ENCODE measurements at regions not wholly inside any gene's neighbourhood (a gene's known extent, or its start where the extent isn't known, plus 50 kb on each side); places are given as distances from the start of the nearest gene placed in this dataset.
A peak's percentile ranks its signal among the peaks of the same experiment; 100 is the strongest.
"Not testable (repeated sequence)": the region's sequence is repeated elsewhere in the genome, so short reads cannot be mapped to it uniquely, and the experiment has no call there.

DNA sequence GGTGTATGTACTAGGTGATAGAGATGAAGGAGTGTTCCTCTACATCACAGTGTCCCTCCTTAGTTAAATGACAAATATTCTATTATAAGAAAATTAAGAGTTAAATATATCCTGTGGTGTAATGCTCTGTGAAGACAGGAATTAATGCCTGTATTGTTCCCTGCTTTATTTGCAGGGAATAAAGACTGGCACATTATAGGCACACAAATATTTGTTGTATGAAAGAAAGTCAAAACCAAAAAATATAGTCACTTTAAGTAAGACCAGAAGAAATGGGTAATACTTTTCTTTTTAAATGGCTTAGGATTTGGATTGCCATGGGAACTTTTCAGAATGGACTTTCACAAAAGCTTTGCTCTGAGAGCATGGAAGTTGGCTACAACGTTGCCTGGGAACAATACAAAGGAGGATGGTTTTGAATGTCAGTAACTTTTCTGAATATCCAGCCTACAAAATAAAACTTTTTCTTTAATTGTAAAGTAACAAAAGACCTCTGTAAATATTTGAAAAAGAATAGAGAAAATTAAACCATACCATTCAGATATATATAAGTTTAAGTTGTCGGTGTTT lies 158.0 kb upstream of the P2RY1 start:
- no CpG with 5 or more reads among the region's 2 CpGs for whole genome bisulfite sequencing (ENCODE audit: insufficient coverage)
- peaks cover 4 to 9% (median 5%) of the 10 kb centered on the region in 4 experiments for H3K4me1 ChIP-seq (ENCODE audit: control extremely low read depth in 1 of 4, control insufficient read depth in 4 of 4, insufficient read depth in 4 of 4, low read length in 3 of 4)
- ChIA-PET POLR2A (no interaction called here), CTCF (interaction anchor here (0.8 kb wide), 2 partner anchors 8 to 11 kb away, joined by 4 read pairs; no protein-coding TSS in a partner anchor)
- no peak overlapping the region for H3K27ac ChIP-seq (ENCODE audit: insufficient read depth in 1 of 2, low read depth in 1 of 2, low read length in 2 of 2, poor library complexity in 1 of 2, severe bottlenecking in 2 of 2)
- no peaks in the 10 kb centered on the region for H3K9me3 ChIP-seq (ENCODE audit: control extremely low read depth in 1 of 5, control insufficient read depth in 4 of 5, insufficient read depth in 2 of 5, low read depth in 1 of 5, low read length in 4 of 5)
- no peak overlapping the region for H3K4me3 ChIP-seq (ENCODE audit: control insufficient read depth in 1 of 7, extremely low read depth in 1 of 7, insufficient read depth in 4 of 7, low read depth in 2 of 7, low read length in 6 of 7)
- H3K36me3 ChIP-seq (ENCODE audit: control insufficient read depth in 4 of 4, insufficient read depth in 4 of 4, low read length in 3 of 4): no peaks in the 10 kb centered on the region
- H3K27me3 ChIP-seq (replicated peaks in 2 of 5; ENCODE audit: control insufficient read depth in 4 of 5, insufficient read depth in 5 of 5, low read length in 4 of 5): no peaks in the 10 kb centered on the region
- no peak for DNase-seq

- POLR2A ChIA-PET: no interaction called here
- H3K36me3 ChIP-seq (ENCODE audit: control insufficient read depth in 4 of 4, insufficient read depth in 4 of 4, low read length in 3 of 4): no peaks in the 10 kb centered on the region
- no peak for DNase-seq
- H3K9me3 ChIP-seq (ENCODE audit: control extremely low read depth in 1 of 5, control insufficient read depth in 4 of 5, insufficient read depth in 2 of 5, low read depth in 1 of 5, low read length in 4 of 5): no peaks in the 10 kb centered on the region
- CTCF ChIA-PET: no interaction called here
- H3K4me1 ChIP-seq (ENCODE audit: control extremely low read depth in 1 of 4, control insufficient read depth in 4 of 4, insufficient read depth in 4 of 4, low read length in 3 of 4): peaks cover 0 to 5% (median 0%) of the 10 kb centered on the region in 4 experiments
- 100% methylated on average over 2 of the region's 2 CpGs for WGBS (ENCODE audit: insufficient coverage)
- H3K27ac ChIP-seq (ENCODE audit: insufficient read depth in 1 of 2, low read depth in 1 of 2, low read length in 2 of 2, poor library complexity in 1 of 2, severe bottlenecking in 2 of 2): no peak overlapping the region
- no peak overlapping the region for H3K4me3 ChIP-seq (ENCODE audit: control insufficient read depth in 1 of 7, extremely low read depth in 1 of 7, insufficient read depth in 4 of 7, low read depth in 2 of 7, low read length in 6 of 7)
- no peaks in the 10 kb centered on the region for H3K27me3 ChIP-seq (replicated peaks in 2 of 5; ENCODE audit: control insufficient read depth in 4 of 5, insufficient read depth in 5 of 5, low read length in 4 of 5)
These were observed 157.4 kb upstream of the P2RY1 start for GRCh38 chr3:152677491-152677890.

GRCh38 chr3:152682477-152682876 lies 152.5 kb upstream of the P2RY1 start:
- peak in 1 of 3 donors; percentile 15 for DNase-seq
- POLR2A ChIA-PET: no interaction called here
- no peak overlapping the region for H3K27ac ChIP-seq (ENCODE audit: insufficient read depth in 1 of 2, low read depth in 1 of 2, low read length in 2 of 2, poor library complexity in 1 of 2, severe bottlenecking in 2 of 2)
- no peaks in the 10 kb centered on the region for H3K36me3 ChIP-seq (ENCODE audit: control insufficient read depth in 4 of 4, insufficient read depth in 4 of 4, low read length in 3 of 4)
- H3K4me3 ChIP-seq (ENCODE audit: control insufficient read depth in 1 of 7, extremely low read depth in 1 of 7, insufficient read depth in 4 of 7, low read depth in 2 of 7, low read length in 6 of 7): no peak overlapping the region
- peaks cover 0 to 12% (median 0%) of the 10 kb centered on the region in 5 experiments for H3K9me3 ChIP-seq (ENCODE audit: control extremely low read depth in 1 of 5, control insufficient read depth in 4 of 5, insufficient read depth in 2 of 5, low read depth in 1 of 5, low read length in 4 of 5)
- peaks cover 0 to 6% (median 0%) of the 10 kb centered on the region in 4 experiments for H3K4me1 ChIP-seq (ENCODE audit: control extremely low read depth in 1 of 4, control insufficient read depth in 4 of 4, insufficient read depth in 4 of 4, low read length in 3 of 4)
- no peaks in the 10 kb centered on the region for H3K27me3 ChIP-seq (replicated peaks in 2 of 5; ENCODE audit: control insufficient read depth in 4 of 5, insufficient read depth in 5 of 5, low read length in 4 of 5)
- CTCF ChIA-PET: no interaction called here

- 99% methylated on average over 9 of the region's 9 CpGs for WGBS (ENCODE audit: insufficient coverage)
- H3K27ac ChIP-seq (ENCODE audit: insufficient read depth in 1 of 2, low read depth in 1 of 2, low read length in 2 of 2, poor library complexity in 1 of 2, severe bottlenecking in 2 of 2): no peak overlapping the region
- CTCF ChIA-PET: interaction anchor here (1.6 kb wide), 1 partner anchor 18 kb away, joined by 5 read pairs; no protein-coding TSS in a partner anchor
- no peak overlapping the region for H3K4me3 ChIP-seq (ENCODE audit: control insufficient read depth in 1 of 7, extremely low read depth in 1 of 7, insufficient read depth in 4 of 7, low read depth in 2 of 7, low read length in 6 of 7)
- DNase-seq: no peak
- H3K9me3 ChIP-seq (ENCODE audit: control extremely low read depth in 1 of 5, control insufficient read depth in 4 of 5, insufficient read depth in 2 of 5, low read depth in 1 of 5, low read length in 4 of 5): peaks cover 0 to 12% (median 0%) of the 10 kb centered on the region in 5 experiments
- no peaks in the 10 kb centered on the region for H3K27me3 ChIP-seq (replicated peaks in 2 of 5; ENCODE audit: control insufficient read depth in 4 of 5, insufficient read depth in 5 of 5, low read length in 4 of 5)
- POLR2A ChIA-PET: no interaction called here
- no peaks in the 10 kb centered on the region for H3K36me3 ChIP-seq (ENCODE audit: control insufficient read depth in 4 of 4, insufficient read depth in 4 of 4, low read length in 3 of 4)
- peaks cover 0 to 6% (median 0%) of the 10 kb centered on the region in 4 experiments for H3K4me1 ChIP-seq (ENCODE audit: control extremely low read depth in 1 of 4, control insufficient read depth in 4 of 4, insufficient read depth in 4 of 4, low read length in 3 of 4)
These were observed 151.4 kb upstream of the P2RY1 start for GRCh38 chr3:152683521-152683999.

- WGBS (ENCODE audit: insufficient coverage): 100% methylated on average over 1 of the region's 1 CpG
- ChIA-PET POLR2A (no interaction called here), CTCF (interaction anchor here (1.0 to 1.6 kb wide), 4 partner anchors 8 to 166 kb away, joined by 3 to 5 read pairs (median 4); no protein-coding TSS in a partner anchor)
- Histone ChIP-seq H3K36me3 (ENCODE audit: control insufficient read depth in 4 of 4, insufficient read depth in 4 of 4, low read length in 3 of 4) (no peaks in the 10 kb centered on the region), H3K27ac (ENCODE audit: insufficient read depth in 1 of 2, low read depth in 1 of 2, low read length in 2 of 2, poor library complexity in 1 of 2, severe bottlenecking in 2 of 2) (no peak overlapping the region), H3K27me3 (replicated peaks in 2 of 5; ENCODE audit: control insufficient read depth in 4 of 5, insufficient read depth in 5 of 5, low read length in 4 of 5) (no peaks in the 10 kb centered on the region), H3K4me1 (ENCODE audit: control extremely low read depth in 1 of 4, control insufficient read depth in 4 of 4, insufficient read depth in 4 of 4, low read length in 3 of 4) (peaks cover 0 to 6% (median 0%) of the 10 kb centered on the region in 4 experiments), H3K4me3 (ENCODE audit: control insufficient read depth in 1 of 7, extremely low read depth in 1 of 7, insufficient read depth in 4 of 7, low read depth in 2 of 7, low read length in 6 of 7) (no peak overlapping the region), H3K9me3 (ENCODE audit: control extremely low read depth in 1 of 5, control insufficient read depth in 4 of 5, insufficient read depth in 2 of 5, low read depth in 1 of 5, low read length in 4 of 5) (peaks cover 0 to 12% (median 0%) of the 10 kb centered on the region in 5 experiments)
- DNase-seq: no peak
These were observed 150.7 kb upstream of the P2RY1 start for GRCh38 chr3:152684279-152684678.

- Histone ChIP-seq H3K4me1 (ENCODE audit: control extremely low read depth in 1 of 4, control insufficient read depth in 4 of 4, insufficient read depth in 4 of 4, low read length in 3 of 4) (no peaks in the 10 kb centered on the region), H3K4me3 (ENCODE audit: control insufficient read depth in 1 of 7, extremely low read depth in 1 of 7, insufficient read depth in 4 of 7, low read depth in 2 of 7, low read length in 6 of 7) (no peak overlapping the region), H3K36me3 (ENCODE audit: control insufficient read depth in 4 of 4, insufficient read depth in 4 of 4, low read length in 3 of 4) (no peaks in the 10 kb centered on the region), H3K27me3 (replicated peaks in 2 of 5; ENCODE audit: control insufficient read depth in 4 of 5, insufficient read depth in 5 of 5, low read length in 4 of 5) (no peaks in the 10 kb centered on the region), H3K9me3 (ENCODE audit: control extremely low read depth in 1 of 5, control insufficient read depth in 4 of 5, insufficient read depth in 2 of 5, low read depth in 1 of 5, low read length in 4 of 5) (peaks cover 0 to 12% (median 0%) of the 10 kb centered on the region in 5 experiments), H3K27ac (ENCODE audit: insufficient read depth in 1 of 2, low read depth in 1 of 2, low read length in 2 of 2, poor library complexity in 1 of 2, severe bottlenecking in 2 of 2) (no peak overlapping the region)
- POLR2A ChIA-PET: no interaction called here
- CTCF ChIA-PET: interaction anchor here (0.9 to 1.3 kb wide), 3 partner anchors 12 to 20 kb away, joined by 3 to 4 read pairs (median 3); no protein-coding TSS in a partner anchor
- 67% methylated on average over 3 of the region's 5 CpGs for WGBS (ENCODE audit: insufficient coverage)
- no peak for DNase-seq
These were observed 146.6 kb upstream of the P2RY1 start for GRCh38 chr3:152688313-152688712.

DNA sequence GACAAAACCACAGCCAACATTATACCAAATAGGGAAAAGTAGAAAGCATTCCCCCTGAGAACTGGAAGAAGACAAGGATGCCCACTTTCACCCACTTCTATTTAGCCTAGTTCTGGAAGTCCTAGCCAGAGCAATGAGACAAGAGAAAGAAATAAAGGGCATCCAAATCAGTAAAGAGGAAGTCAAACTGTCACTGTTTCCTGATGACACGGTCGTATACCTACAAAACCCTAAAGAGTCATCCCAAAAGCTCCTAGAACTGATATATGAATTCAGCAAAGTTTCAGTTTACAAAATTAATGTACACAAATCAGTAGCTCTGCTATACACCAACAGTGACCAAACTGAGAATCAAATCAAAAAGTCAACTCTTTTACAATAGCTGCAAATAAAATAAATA lies 142.6 kb upstream of the P2RY1 start:
- H3K4me3 ChIP-seq (ENCODE audit: control insufficient read depth in 1 of 7, extremely low read depth in 1 of 7, insufficient read depth in 4 of 7, low read depth in 2 of 7, low read length in 6 of 7); POLR2A ChIA-PET; H3K36me3 ChIP-seq (ENCODE audit: control insufficient read depth in 4 of 4, insufficient read depth in 4 of 4, low read length in 3 of 4); CTCF ChIA-PET; H3K4me1 ChIP-seq (ENCODE audit: control extremely low read depth in 1 of 4, control insufficient read depth in 4 of 4, insufficient read depth in 4 of 4, low read length in 3 of 4); H3K27me3 ChIP-seq (replicated peaks in 2 of 5; ENCODE audit: control insufficient read depth in 4 of 5, insufficient read depth in 5 of 5, low read length in 4 of 5); H3K27ac ChIP-seq (ENCODE audit: insufficient read depth in 1 of 2, low read depth in 1 of 2, low read length in 2 of 2, poor library complexity in 1 of 2, severe bottlenecking in 2 of 2); H3K9me3 ChIP-seq (ENCODE audit: control extremely low read depth in 1 of 5, control insufficient read depth in 4 of 5, insufficient read depth in 2 of 5, low read depth in 1 of 5, low read length in 4 of 5): not testable (repeated sequence)
- peak in 1 of 3 donors; percentile 18 for DNase-seq
- WGBS (ENCODE audit: insufficient coverage): 69% methylated on average over 2 of the region's 2 CpGs
